ENCODE measurements at regions not wholly inside any gene's neighbourhood (a gene's known extent, or its start where the extent isn't known, plus 50 kb on each side); places are given as distances from the start of the nearest gene placed in this dataset.

GRCh38 chr5:14017904-14018303 lies 73.4 kb upstream of the DNAH5 start:
- DNase-seq (ENCODE audit: low read depth in 2 of 2) = no peak

GRCh38 chr5:14016549-14016948 lies 72.1 kb upstream of the DNAH5 start:
- DNase-seq (ENCODE audit: low read depth in 2 of 2) = peak in 1 of 2 donors; percentile 5

- peak; percentile 67 to 89 for DNase-seq (ENCODE audit: low read depth in 2 of 2)
Observed at GRCh38 chr5:14011089-14012020, 66.9 kb upstream of the DNAH5 start.

- DNase-seq (ENCODE audit: low read depth in 2 of 2) = no peak
Observed at GRCh38 chr5:14009575-14009974, 65.1 kb upstream of the DNAH5 start.

- no peak for DNase-seq (ENCODE audit: low read depth in 2 of 2)
Observed at GRCh38 chr5:14008819-14009311, 64.4 kb upstream of the DNAH5 start.

GRCh38 chr5:14006823-14007520 lies 62.5 kb upstream of the DNAH5 start:
- DNase-seq (ENCODE audit: low read depth in 2 of 2) = no peak

GRCh38 chr5:14004598-14005394 lies 60.3 kb upstream of the DNAH5 start:
- DNase-seq (ENCODE audit: low read depth in 2 of 2) = no peak

GRCh38 chr5:14003936-14004335 lies 59.4 kb upstream of the DNAH5 start:
- DNase-seq (ENCODE audit: low read depth in 2 of 2) = no peak

- DNase-seq (ENCODE audit: low read depth in 2 of 2) = no peak
Observed at GRCh38 chr5:14003513-14003912, 59.0 kb upstream of the DNAH5 start.

GRCh38 chr5:13998254-13998653 lies 53.8 kb upstream of the DNAH5 start:
- DNase-seq (ENCODE audit: low read depth in 2 of 2) = no peak

- DNase-seq (ENCODE audit: low read depth in 2 of 2) = no peak
Observed at GRCh38 chr5:13997514-13997913, 53.0 kb upstream of the DNAH5 start.

GRCh38 chr5:13994621-13995253 lies 50.2 kb upstream of the DNAH5 start:
- DNase-seq (ENCODE audit: low read depth in 2 of 2) = no peak
